H1 (cell line): ENCODE measurements at regions not wholly inside any gene's neighbourhood (a gene's known extent, or its start where the extent isn't known, plus 50 kb on each side); places are given as distances from the start of the nearest gene placed in this dataset.

Experiments
- CTCF ChIA-PET: fragments of 300-600 bp; sonication (Branson Sonifier 250); formaldehyde crosslinking; loops from one replicate; lab custom pipeline; 2021; ENCODE audit not compliant: partially characterized antibody; lab: Charles Lee
- POLR2A ChIA-PET: fragments of 300-600 bp; sonication (Branson Sonifier 250); formaldehyde crosslinking; loops from one replicate; lab custom pipeline; 2021; ENCODE audit warnings: inconsistent platforms; ENCODE audit not compliant: partially characterized antibody; lab: Charles Lee
- DNase-seq, 2 experiments: peaks; one replicate each; pipeline versions ENCODE4 v3.0.0 to v3.0.0-alpha.2; 2010 to 2022; ENCODE audit warnings: low spot score in 2 of 2, low read depth in 1 of 2, mixed read lengths in 1 of 2
- FAIRE-seq: peaks from 2 replicates; lab custom pipeline; 2011; peaks lifted over from hg19 to GRCh38; lab: Jason Lieb, UNC
- H2AFZ ChIP-seq: 2 replicates; pipeline ENCODE4 v1.8.1; 2012; ENCODE audit warnings: low read length, inconsistent platforms
- H2AK5ac ChIP-seq: 2 replicates; pipeline ENCODE4 v1.6.1; 2013; ENCODE audit warnings: low read depth, low read length
- H2BK120ac ChIP-seq: replicated peaks from 2 replicates; pipeline ENCODE3; 2013; ENCODE audit warnings: low read depth, low read length, inconsistent platforms
- H2BK12ac ChIP-seq: 2 replicates; pipeline ENCODE4 v1.6.1; 2013; ENCODE audit warnings: low read depth, low read length
- H2BK15ac ChIP-seq: 2 replicates; pipeline ENCODE4 v1.6.1; 2013; ENCODE audit warnings: low read length
- H2BK20ac ChIP-seq: 2 replicates; pipeline ENCODE4 v1.6.1; 2013; ENCODE audit warnings: low read length
- H2BK5ac ChIP-seq: 2 replicates; pipeline ENCODE4 v1.6.1; 2013; ENCODE audit warnings: low read depth, low read length
- H3K14ac ChIP-seq: 2 replicates; pipeline ENCODE4 v1.6.1; 2013; ENCODE audit warnings: inconsistent platforms; ENCODE audit not compliant: insufficient read length
- H3K18ac ChIP-seq: 2 replicates; pipeline ENCODE4 v1.6.1; 2013; ENCODE audit warnings: low read length; ENCODE audit errors: extremely low read depth
- H3K23ac ChIP-seq: 2 replicates; pipeline ENCODE4 v1.6.1; 2013; ENCODE audit warnings: inconsistent platforms; ENCODE audit not compliant: insufficient read length
- H3K23me2 ChIP-seq: 2 replicates; pipeline ENCODE4 v1.6.1; 2013; ENCODE audit warnings: low read depth, low read length
- H3K27ac ChIP-seq: 2 replicates; pipeline ENCODE4 v1.6.1; 2011; ENCODE audit warnings: low read depth, low read length, inconsistent platforms
- H3K27me3 ChIP-seq, 4 experiments: replicated peaks in 1 of 4; 1 replicate in 1 of 4; 2 replicates in 3 of 4; pipeline versions ENCODE4 v1.6.1 to v1.8.1; 2011 to 2013; ENCODE audit warnings: low read length in 3 of 4, mild to moderate bottlenecking in 3 of 4, inconsistent platforms in 2 of 4, mixed read lengths in 2 of 4, moderate library complexity in 1 of 4; ENCODE audit not compliant: control insufficient read depth in 3 of 4, insufficient read depth in 3 of 4; ENCODE audit errors: extremely low read depth in 1 of 4
- H3K36me3 ChIP-seq, 4 experiments: 2 replicates each; pipeline versions ENCODE4 v1.6.1 to v1.8.1; 2011 to 2013; ENCODE audit warnings: mild to moderate bottlenecking in 4 of 4, low read length in 3 of 4, moderate library complexity in 2 of 4, control low read depth in 1 of 4, inconsistent platforms in 1 of 4; ENCODE audit not compliant: insufficient read depth in 4 of 4, control insufficient read depth in 2 of 4
- H3K4ac ChIP-seq: replicated peaks from 2 replicates; pipeline ENCODE3; 2013; ENCODE audit warnings: low read length, low read depth, mixed read lengths, inconsistent platforms; ENCODE audit not compliant: insufficient read length
- H3K4me1 ChIP-seq, 4 experiments: replicated peaks in 1 of 4; 1 replicate in 1 of 4; 2 replicates in 3 of 4; pipeline versions ENCODE4 v1.6.1 to v1.8.1; 2011 to 2013; ENCODE audit warnings: low read length in 3 of 4, inconsistent platforms in 2 of 4, mixed read lengths in 1 of 4; ENCODE audit not compliant: insufficient read depth in 4 of 4, control insufficient read depth in 3 of 4
- H3K4me2 ChIP-seq, 2 experiments: 2 replicates each; pipeline versions ENCODE4 v1.6.1 to v1.8.1; 2011 to 2013; ENCODE audit warnings: low read depth in 2 of 2, low read length in 2 of 2, control low read depth in 1 of 2, inconsistent platforms in 1 of 2, mild to moderate bottlenecking in 1 of 2; ENCODE audit not compliant: insufficient read depth in 1 of 2
- H3K4me3 ChIP-seq, 4 experiments: fragments of 200-600, 300-600 bp in 1 of 4; sonication (generic), shearing (Covaris generic), sonication (Bioruptor Twin) in 1 of 4; 2 replicates each; pipeline versions ENCODE4 v1.5.1 to v1.8.1; 2011 to 2016; ENCODE audit warnings: low read length in 4 of 4, low read depth in 3 of 4, control low read depth in 2 of 4, inconsistent platforms in 2 of 4, mild to moderate bottlenecking in 2 of 4, mixed read lengths in 1 of 4, moderate library complexity in 1 of 4; ENCODE audit not compliant: insufficient read depth in 2 of 4; ENCODE audit errors: extremely low read depth in 1 of 4
- H3K56ac ChIP-seq: replicated peaks from 2 replicates; pipeline ENCODE3; 2013; ENCODE audit warnings: low read depth, mild to moderate bottlenecking, mixed read lengths, low read length, inconsistent platforms; ENCODE audit not compliant: insufficient read length
- H3K79me1 ChIP-seq: 2 replicates; pipeline ENCODE4 v1.6.1; 2013; ENCODE audit warnings: low read depth, low read length, control low read depth
- H3K79me2 ChIP-seq, 2 experiments: 2 replicates each; pipeline versions ENCODE4 v1.6.1 to v1.8.1; 2012 to 2013; ENCODE audit warnings: low read length in 2 of 2, mild to moderate bottlenecking in 2 of 2, inconsistent platforms in 1 of 2; ENCODE audit not compliant: insufficient read depth in 2 of 2, control insufficient read depth in 1 of 2
- H3K9ac ChIP-seq, 4 experiments: replicated peaks in 1 of 4; 1 replicate in 1 of 4; 2 replicates in 3 of 4; pipeline versions ENCODE4 v1.6.1 to v1.8.1; 2011 to 2013; ENCODE audit warnings: low read depth in 3 of 4, low read length in 3 of 4, control low read depth in 2 of 4, mild to moderate bottlenecking in 2 of 4, moderate library complexity in 2 of 4, inconsistent platforms in 1 of 4; ENCODE audit errors: extremely low read depth in 1 of 4
- H3K9me3 ChIP-seq, 2 experiments: 2 replicates each; pipeline versions ENCODE4 v1.6.1 to v1.8.1; 2012 to 2013; ENCODE audit warnings: mild to moderate bottlenecking in 2 of 2, moderate library complexity in 2 of 2, control low read depth in 1 of 2, inconsistent platforms in 1 of 2, low read depth in 1 of 2, low read length in 1 of 2, mixed read lengths in 1 of 2; ENCODE audit not compliant: insufficient read depth in 2 of 2
- H4K20me1 ChIP-seq, 2 experiments: replicated peaks in 1 of 2; 2 replicates each; pipeline versions ENCODE3 to v1.8.1; 2011 to 2013; ENCODE audit warnings: inconsistent platforms in 2 of 2, low read length in 2 of 2, mild to moderate bottlenecking in 1 of 2; ENCODE audit not compliant: insufficient read depth in 2 of 2, control insufficient read depth in 1 of 2
- H4K5ac ChIP-seq: 2 replicates; pipeline ENCODE4 v1.6.1; 2013; ENCODE audit warnings: low read length, low read depth, mixed read lengths, inconsistent platforms; ENCODE audit not compliant: insufficient read length
- H4K8ac ChIP-seq: 2 replicates; pipeline ENCODE4 v1.8.0; 2013; ENCODE audit warnings: mild to moderate bottlenecking, moderate library complexity, low read length, inconsistent platforms; ENCODE audit not compliant: insufficient read depth; ENCODE audit errors: extremely low read depth
- H4K91ac ChIP-seq: replicated peaks from 2 replicates; pipeline ENCODE3; 2013; ENCODE audit warnings: low read length, mixed read lengths, inconsistent platforms; ENCODE audit not compliant: insufficient read length
- CTCF ChIP-seq, 3 experiments: IDR thresholded peaks; 1 replicate in 2 of 3; 2 replicates in 1 of 3; pipeline versions ENCODE4 v1.5.1 to v1.6.1; 2011; ENCODE audit warnings: low read length in 3 of 3, mild to moderate bottlenecking in 3 of 3, inconsistent platforms in 2 of 3, low read depth in 1 of 3, moderate library complexity in 1 of 3; ENCODE audit not compliant: insufficient read depth in 1 of 3; ENCODE audit errors: control extremely low read depth in 1 of 3
- WGBS, 2 experiments: shearing (Covaris generic) in 1 of 2; methylation state at CpG; one replicate each; pipeline versions ENCODE4 v1.1.6 to v1.1.7; 2013 to 2015; ENCODE audit warnings: low lambda C conversion rate in 2 of 2, mixed read lengths in 2 of 2, inconsistent platforms in 1 of 2, low coverage in 1 of 2, missing lambda C conversion rate in 1 of 2; ENCODE audit not compliant: insufficient replicate concordance in 2 of 2, insufficient coverage in 1 of 2, insufficient read length in 1 of 2; ENCODE audit errors: extremely low coverage in 1 of 2, missing lambda C conversion rate in 1 of 2; 5-methylcytosine and 5-hydroxymethylcytosine counted together

- CTCF ChIA-PET = interaction anchor here (0.5 to 3.7 kb wide), 8 partner anchors 18 to 516 kb away, joined by 3 to 13 read pairs (median 3); no protein-coding TSS in a partner anchor
- H4K8ac ChIP-seq = no peak overlapping the region
- no peak overlapping the region for H2BK120ac ChIP-seq
- no peak overlapping the region for H3K14ac ChIP-seq
- no peak overlapping the region for H2BK12ac ChIP-seq
- H4K91ac ChIP-seq = no peak overlapping the region
- no peak overlapping the region for H3K23ac ChIP-seq
- no peaks in the 10 kb centered on the region for H3K79me2 ChIP-seq
- H3K27ac ChIP-seq = no peak overlapping the region
- no peaks in the 10 kb centered on the region for H3K23me2 ChIP-seq
- H2BK15ac ChIP-seq = no peak overlapping the region
- no peak overlapping the region for H2BK5ac ChIP-seq
- no peaks in the 10 kb centered on the region for H4K20me1 ChIP-seq
- H3K18ac ChIP-seq = no peak overlapping the region
- WGBS, 2 experiments = 85% methylated on average over 4 of the region's 4 CpGs; no CpG with 5 or more reads in 1 of the 2 experiments
- H3K4ac ChIP-seq = no peak overlapping the region
- no peaks in the 10 kb centered on the region for H3K79me1 ChIP-seq
- FAIRE-seq = peak; percentile 19
- H3K9me3 ChIP-seq = no peaks in the 10 kb centered on the region
- H4K5ac ChIP-seq = no peak overlapping the region
- no peak overlapping the region for H2AK5ac ChIP-seq
- H2BK20ac ChIP-seq = no peak overlapping the region
- no peak for DNase-seq
- H3K27me3 ChIP-seq = no peaks in the 10 kb centered on the region; a peak in 1 of 7 replicates
- no peaks in the 10 kb centered on the region for H3K4me1 ChIP-seq
- H3K4me2 ChIP-seq = no peak overlapping the region
- no peaks in the 10 kb centered on the region for H3K36me3 ChIP-seq
- no peak overlapping the region for H3K56ac ChIP-seq
- no peak overlapping the region for H3K9ac ChIP-seq
- H2AFZ ChIP-seq = no peak overlapping the region
- POLR2A ChIA-PET = no interaction called here
- no peak overlapping the region for H3K4me3 ChIP-seq
- peak; percentile 16 to 38 (median 34); a peak in 3 of 4 replicates for TF ChIP-seq CTCF (IDR thresholded peaks at IDR 0.05; ENCODE audit: control extremely low read depth in 1 of 3, insufficient read depth in 1 of 3, low read depth in 1 of 3, low read length in 3 of 3)
These were observed 508.2 kb downstream of the CDK5RAP2 start for GRCh38 chr9:120071760-120072159.
